HG02870 (cell line): ENCODE measurements at regions not wholly inside any gene's neighbourhood (a gene's known extent, or its start where the extent isn't known, plus 50 kb on each side); places are given as distances from the start of the nearest gene placed in this dataset.

ENCODE experiments used
- ATAC-seq: cut with Tn5 transposase; IDR thresholded peaks from one replicate; pipeline ENCODE4 v1.9.1; 2021; ENCODE audit warnings: mild to moderate bottlenecking, moderate library complexity; ENCODE audit not compliant: unreplicated experiment

GRCh38 chr1:87905651-87906050, 577.0 kb downstream of the LMO4 start:
- ATAC-seq: no peak

- no peak for ATAC-seq
Measured at GRCh38 chr1:87906078-87906477, 577.4 kb downstream of the LMO4 start.

DNA sequence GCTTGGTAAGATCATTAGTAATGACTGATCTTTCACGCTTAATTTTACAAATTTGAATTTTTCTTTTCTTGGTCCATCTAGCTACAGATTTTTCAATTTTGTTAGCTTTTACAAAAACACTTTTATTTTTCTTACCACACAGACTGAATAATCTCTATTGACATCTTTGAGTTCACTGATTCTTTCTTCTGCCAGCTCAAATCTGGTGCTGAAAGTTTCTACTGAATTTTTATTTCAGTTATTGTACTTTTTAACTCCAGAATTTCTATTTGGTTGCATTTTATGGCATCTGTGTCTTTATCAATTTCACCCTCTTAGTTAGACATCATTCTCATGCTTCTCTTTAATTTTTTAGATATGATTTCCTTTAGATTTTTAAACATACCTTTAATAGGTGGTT, 584.7 kb downstream of the LMO4 start:
- ATAC-seq: no peak

DNA sequence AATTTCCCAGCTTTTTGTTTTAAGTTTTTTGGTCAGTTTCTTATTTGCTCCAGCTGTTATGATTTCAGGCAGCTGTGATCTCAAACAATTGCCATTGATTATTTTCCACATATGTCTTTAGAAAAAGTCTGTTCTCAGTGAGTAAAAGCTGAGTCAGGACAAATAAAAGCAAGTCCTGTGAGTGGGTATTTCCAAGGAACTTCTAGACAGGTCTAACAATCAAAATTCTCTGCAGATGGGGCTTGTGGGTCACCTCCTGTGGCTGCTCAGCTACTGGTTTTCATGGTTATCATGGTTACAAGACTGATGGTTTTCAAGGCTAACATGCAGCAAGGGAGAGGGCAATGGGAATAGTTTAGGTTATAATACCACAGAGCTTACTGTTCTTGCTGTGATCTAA, 585.7 kb downstream of the LMO4 start:
- no peak for ATAC-seq

DNA sequence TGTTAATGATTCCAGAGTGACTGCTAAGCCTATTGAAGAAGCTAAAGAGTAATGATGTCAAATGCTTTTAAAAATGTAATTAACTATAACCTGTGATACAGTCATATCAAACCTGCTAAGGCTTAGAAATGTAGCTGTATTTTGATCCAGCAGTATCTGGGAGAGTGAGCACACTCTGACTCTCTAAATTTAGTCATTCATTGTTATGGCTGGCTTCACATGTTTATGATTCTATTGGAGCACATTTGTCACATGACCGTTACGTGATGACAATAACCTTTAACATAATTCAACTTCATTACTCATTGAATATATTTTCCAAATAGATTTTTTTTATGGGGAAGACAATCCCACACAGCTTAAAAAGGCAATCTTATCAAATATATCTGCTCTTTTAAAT, 587.1 kb downstream of the LMO4 start:
- no peak for ATAC-seq

DNA sequence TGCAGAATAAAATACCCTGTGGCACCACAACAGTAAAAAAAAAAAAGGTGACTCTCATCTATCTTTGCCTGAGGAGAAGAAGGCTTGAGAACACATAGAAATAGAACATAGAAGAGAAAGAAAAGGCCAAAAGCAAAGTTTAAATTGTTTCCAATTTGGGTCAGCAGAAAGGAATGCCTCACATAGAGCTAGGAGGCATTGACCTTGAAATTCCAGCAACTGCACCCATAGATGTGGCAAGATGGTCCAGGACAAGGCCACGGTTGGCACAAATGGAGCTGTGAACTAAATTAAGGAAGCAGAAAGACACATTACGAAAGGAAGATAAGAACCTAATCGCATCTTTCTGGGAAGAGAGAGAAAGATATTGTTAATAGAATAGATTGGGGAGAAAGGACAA, 588.3 kb downstream of the LMO4 start:
- no peak for ATAC-seq

DNA sequence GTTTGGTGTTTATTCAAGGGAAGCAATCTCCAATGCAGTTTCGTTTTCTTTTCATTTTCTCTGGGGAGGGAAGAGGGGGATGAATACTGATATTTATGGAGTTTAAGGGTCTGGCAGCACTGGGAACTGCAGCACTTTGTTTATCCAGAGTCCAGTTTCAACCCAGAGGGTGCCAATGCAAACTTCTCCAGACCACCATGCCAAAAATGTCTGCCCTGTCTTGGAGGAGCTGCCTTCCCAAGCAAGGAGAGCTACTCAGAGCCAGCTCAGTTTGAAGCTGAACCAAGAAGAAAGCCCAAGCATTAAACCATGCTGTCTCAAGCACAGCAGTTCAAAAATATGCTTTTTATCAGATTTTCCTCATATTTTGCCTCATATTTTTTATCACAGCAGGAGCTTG, 589.7 kb downstream of the LMO4 start:
- no peak for ATAC-seq

GRCh38 chr1:87922885-87923284, 594.2 kb downstream of the LMO4 start:
- no peak for ATAC-seq

DNA sequence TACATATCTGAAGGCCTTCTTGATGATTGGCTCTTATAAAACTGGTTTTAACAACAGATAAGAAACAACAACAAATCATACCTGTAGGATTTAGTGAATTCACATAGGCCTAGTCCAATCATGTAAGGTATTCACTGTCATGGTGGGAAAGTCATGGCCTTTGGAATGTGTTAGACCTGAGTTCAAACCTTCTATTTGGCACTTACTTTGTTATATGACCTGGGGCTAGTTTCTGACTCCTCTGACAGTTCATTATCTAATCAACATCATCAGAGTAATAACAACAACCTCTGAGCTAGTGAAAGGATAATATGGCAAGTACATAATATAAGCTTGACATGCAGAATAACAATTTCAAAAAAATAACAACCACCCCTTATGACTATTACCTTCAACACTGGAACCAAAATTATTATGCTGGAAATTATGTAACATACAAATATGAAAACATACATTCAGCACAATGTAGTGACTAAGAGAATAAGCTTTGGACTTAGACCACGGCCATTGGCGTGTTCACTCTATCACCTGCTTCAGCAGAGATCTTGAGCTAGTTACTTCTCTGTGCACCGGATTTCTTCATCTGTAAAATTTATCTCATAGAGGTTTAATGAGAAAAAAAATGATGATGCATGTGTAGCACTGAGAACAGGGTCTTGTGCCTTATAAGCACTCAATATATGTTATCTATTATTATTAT, 597.6 kb downstream of the LMO4 start:
- ATAC-seq: no peak

DNA sequence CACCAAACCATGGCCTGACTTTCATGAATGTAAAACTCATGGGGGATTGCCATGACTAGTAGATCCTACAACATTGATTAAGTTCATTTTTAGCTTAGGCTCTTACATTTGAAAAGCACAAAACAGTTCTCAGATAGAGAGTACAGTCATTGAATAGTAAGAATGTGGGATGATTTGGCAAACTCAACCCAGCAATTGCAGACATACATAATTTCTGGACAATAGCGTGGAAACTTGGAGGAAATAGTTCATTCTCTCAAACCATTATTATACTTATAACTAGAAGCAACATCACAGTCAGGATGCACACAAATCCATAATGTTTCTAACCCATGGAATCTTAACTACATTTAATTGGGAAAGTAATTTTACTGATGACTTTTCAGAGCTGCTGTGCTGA, 598.2 kb downstream of the LMO4 start:
- no peak for ATAC-seq

GRCh38 chr1:87927391-87928280, 599.0 kb downstream of the LMO4 start:
- ATAC-seq: no peak

GRCh38 chr1:87928623-87929022, 599.9 kb downstream of the LMO4 start:
- ATAC-seq: no peak

DNA sequence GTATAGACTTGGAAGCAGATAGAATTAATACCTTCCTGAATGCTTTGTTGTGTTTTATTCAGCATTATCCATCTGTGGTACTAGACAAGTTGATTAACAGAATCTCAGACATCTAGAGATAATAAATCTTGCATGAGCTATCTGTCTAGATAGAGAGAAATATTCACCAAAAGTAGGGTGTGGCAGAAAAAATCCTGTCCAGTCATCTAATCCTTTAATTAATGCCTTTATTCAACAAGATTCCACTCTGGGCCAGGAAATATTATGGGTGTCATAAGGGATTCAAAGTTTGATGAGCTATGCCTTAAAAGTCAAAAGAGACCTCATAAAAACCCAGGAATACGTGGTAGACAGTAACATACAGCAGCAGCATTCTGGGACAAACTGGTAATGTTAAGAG, 601.2 kb downstream of the LMO4 start:
- no peak for ATAC-seq

GRCh38 chr1:87930796-87931195, 602.1 kb downstream of the LMO4 start:
- ATAC-seq: no peak

GRCh38 chr1:87933171-87933570, 604.5 kb downstream of the LMO4 start:
- no peak for ATAC-seq

GRCh38 chr1:87935130-87935529, 606.5 kb downstream of the LMO4 start:
- no peak for ATAC-seq

GRCh38 chr1:87937831-87938395, 609.2 kb downstream of the LMO4 start:
- no peak for ATAC-seq

- ATAC-seq: no peak
Measured at GRCh38 chr1:87938631-87939030, 610.0 kb downstream of the LMO4 start.

GRCh38 chr1:87939444-87939843, 610.8 kb downstream of the LMO4 start:
- ATAC-seq: no peak

DNA sequence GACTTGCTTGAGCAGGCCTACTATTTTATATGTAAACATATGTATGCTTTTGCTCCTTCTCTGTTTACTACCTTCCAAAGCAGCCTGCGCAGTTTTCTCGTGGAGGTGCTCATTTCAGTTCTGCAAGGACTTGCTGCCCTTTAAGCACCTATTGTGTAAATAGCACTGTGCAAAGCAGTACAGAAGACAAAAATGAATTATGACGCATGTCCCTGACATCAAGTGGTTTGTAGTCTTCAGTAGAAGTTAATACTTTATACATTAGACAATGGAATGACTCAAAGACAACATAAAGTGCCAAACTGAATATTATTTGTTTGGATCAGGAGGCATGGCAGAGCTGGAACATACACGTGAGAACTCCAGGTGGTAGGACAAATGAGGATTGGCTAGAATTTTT, 611.7 kb downstream of the LMO4 start:
- ATAC-seq: no peak

DNA sequence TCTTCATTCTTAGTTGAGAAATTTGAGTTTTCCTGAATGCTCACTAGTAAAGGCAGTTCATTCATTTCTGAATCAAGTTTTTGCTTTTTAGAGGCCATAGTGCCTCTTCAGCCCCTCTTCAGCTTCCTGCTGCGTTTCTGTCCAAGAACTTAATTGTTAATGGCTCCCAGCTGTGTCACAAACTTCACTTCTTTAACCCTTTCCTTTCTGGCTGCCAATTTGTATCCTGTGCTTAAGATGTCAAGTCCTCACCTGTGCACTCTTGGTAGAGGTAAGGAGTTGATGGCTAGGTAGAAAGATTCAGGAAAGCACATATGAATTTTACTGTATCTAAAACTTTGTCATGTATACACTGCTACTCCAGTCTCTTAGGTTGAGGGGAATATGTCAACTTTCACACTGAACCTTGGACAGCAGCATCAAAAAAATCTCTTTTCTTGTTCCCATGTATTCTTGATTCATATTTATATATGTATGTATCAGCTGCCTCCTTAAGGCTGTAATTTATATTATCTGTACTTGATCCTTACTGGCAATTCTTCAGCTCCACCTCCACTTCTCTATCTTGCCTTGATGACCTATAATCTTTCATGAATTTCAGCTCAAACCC, 612.8 kb downstream of the LMO4 start:
- ATAC-seq: no peak

GRCh38 chr1:87942165-87942564, 613.5 kb downstream of the LMO4 start:
- no peak for ATAC-seq
